GM19238 (cell line): ENCODE measurements at regions not wholly inside any gene's neighbourhood (a gene's known extent, or its start where the extent isn't known, plus 50 kb on each side); places are given as distances from the start of the nearest gene placed in this dataset.
A peak's percentile ranks its signal among the peaks of the same experiment; 100 is the strongest.

Experiments used
- DNase-seq: peaks from one replicate; pipeline ENCODE4 v3.0.0; 2011; ENCODE audit warnings: low spot score; ENCODE audit not compliant: insufficient read length

- no peak for DNase-seq
These were observed 53.4 kb upstream of the STK17B start for GRCh38 chr2:196224756-196225155.

GRCh38 chr2:196225213-196225612, 53.8 kb upstream of the STK17B start:
- no peak for DNase-seq

GRCh38 chr2:196226058-196226706, 54.8 kb upstream of the STK17B start:
- DNase-seq, result no peak

- no peak for DNase-seq
These were observed 55.3 kb upstream of the STK17B start for GRCh38 chr2:196226707-196227065.

- no peak for DNase-seq
These were observed 57.6 kb upstream of the STK17B start for GRCh38 chr2:196229013-196229412.

- DNase-seq, result no peak
These were observed 58.9 kb upstream of the STK17B start for GRCh38 chr2:196230061-196230854.

GRCh38 chr2:196233021-196233804, 61.8 kb upstream of the STK17B start:
- DNase-seq, result no peak

GRCh38 chr2:196233805-196234475, 62.6 kb upstream of the STK17B start:
- DNase-seq, result no peak

- no peak for DNase-seq
These were observed 63.3 kb upstream of the STK17B start for GRCh38 chr2:196234672-196235071.

GRCh38 chr2:196238836-196239380, 67.5 kb upstream of the STK17B start:
- DNase-seq, result no peak

GRCh38 chr2:196239622-196240587, 68.5 kb upstream of the STK17B start:
- DNase-seq, result peak; percentile 32

GRCh38 chr2:196241175-196241574, 69.8 kb upstream of the STK17B start:
- no peak for DNase-seq

GRCh38 chr2:196242131-196242620, 70.8 kb upstream of the STK17B start:
- DNase-seq, result no peak

GRCh38 chr2:196244516-196244915, 73.1 kb upstream of the STK17B start:
- no peak for DNase-seq

- DNase-seq, result no peak
These were observed 73.6 kb upstream of the STK17B start for GRCh38 chr2:196244966-196245365.

- DNase-seq, result no peak
These were observed 74.2 kb upstream of the STK17B start for GRCh38 chr2:196245378-196246140.

- no peak for DNase-seq
These were observed 76.0 kb upstream of the STK17B start for GRCh38 chr2:196247114-196247975.

GRCh38 chr2:196247976-196248280, 76.5 kb upstream of the STK17B start:
- no peak for DNase-seq
